Stimulated activated naive CD8-positive, alpha-beta T cell treated with anti-CD3 and anti-CD28 coated beads, Interleukin-15, amount 100 ng/mL, for 72 hours (primary cell): ENCODE measurements at regions not wholly inside any gene's neighbourhood (a gene's known extent, or its start where the extent isn't known, plus 50 kb on each side); places are given as distances from the start of the nearest gene placed in this dataset.
A peak's percentile ranks its signal among the peaks of the same experiment; 100 is the strongest.
"Not testable (repeated sequence)": the region's sequence is repeated elsewhere in the genome, so short reads cannot be mapped to it uniquely, and the experiment has no call there.

Experiments
- ATAC-seq: fragments of 150-1000 bp; cut with Tn5 transposase; 2 replicates; pipeline ENCODE4 v1.10.0; 2021; ENCODE audit warnings: mild to moderate bottlenecking, moderate library complexity
- DNase-seq, 2 donors: peaks; one replicate each; pipeline ENCODE4 v3.0.0; 2021 to 2022
- H3K27ac Mint-ChIP-seq, 2 donors: one replicate each; pipeline ENCODE4 v1.8.0; 2022; ENCODE audit warnings: mild to moderate bottlenecking in 2 of 2, mixed read lengths in 2 of 2, moderate library complexity in 2 of 2
- H3K27me3 Mint-ChIP-seq: one replicate; pipeline ENCODE4 v1.8.0; 2022; ENCODE audit warnings: mixed read lengths
- H3K4me1 Mint-ChIP-seq: one replicate; pipeline ENCODE4 v1.8.0; 2022; ENCODE audit warnings: mild to moderate bottlenecking, mixed read lengths
- H3K4me3 Mint-ChIP-seq, 2 donors: one replicate each; pipeline ENCODE4 v1.8.0; 2022; ENCODE audit warnings: mild to moderate bottlenecking in 2 of 2, mixed read lengths in 2 of 2, moderate library complexity in 1 of 2
- H3K9me3 Mint-ChIP-seq, 2 donors: one replicate each; pipeline ENCODE4 v1.8.0; 2022; ENCODE audit warnings: mixed read lengths in 2 of 2

DNA sequence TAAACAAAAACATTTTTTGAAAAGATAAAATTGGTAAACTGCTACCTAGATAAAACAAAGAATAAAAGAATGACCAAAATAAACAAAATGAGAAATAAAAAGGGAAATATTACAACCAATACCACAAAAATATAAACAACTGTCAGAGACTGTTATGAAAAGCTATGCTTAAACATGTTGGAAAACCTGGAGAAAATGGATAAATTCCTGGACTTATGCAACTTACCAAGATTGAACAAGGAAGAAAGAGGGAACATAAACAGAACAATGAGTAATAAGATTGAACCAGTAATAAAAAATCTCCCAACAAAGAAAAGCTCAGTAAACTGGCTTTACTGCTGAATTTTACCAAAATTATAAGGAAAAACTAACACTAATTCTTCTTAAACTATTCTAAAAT is 518.7 kb downstream of the GRXCR1 start:
- H3K27ac Mint-ChIP-seq: no peak overlapping the region
- no peaks in the 10 kb centered on the region for H3K4me1 Mint-ChIP-seq
- H3K27me3 Mint-ChIP-seq: no peaks in the 10 kb centered on the region
- ATAC-seq (no peak), DNase-seq (no peak)
- no peak overlapping the region for H3K4me3 Mint-ChIP-seq
- H3K9me3 Mint-ChIP-seq: peaks cover 19 to 20% of the 10 kb centered on the region in 2 donors

DNA sequence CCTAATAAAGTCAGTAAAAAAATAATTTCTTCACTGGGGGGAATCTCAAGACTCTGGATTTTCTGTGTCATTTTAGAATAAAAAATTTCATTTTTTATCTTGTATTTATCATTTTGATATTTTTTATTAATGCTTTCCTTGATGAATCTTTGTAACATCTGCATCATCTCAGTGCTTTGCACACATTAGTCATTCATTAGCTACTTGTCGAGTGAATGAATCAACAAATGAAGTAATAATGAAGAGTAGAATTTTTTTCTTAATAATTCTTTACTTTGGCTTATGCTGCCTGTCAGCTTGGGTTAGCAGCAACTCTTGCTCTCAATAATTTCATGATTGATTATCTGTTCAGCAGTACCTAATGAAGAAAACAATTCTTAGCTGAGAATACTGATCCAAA is 530.8 kb downstream of the GRXCR1 start:
- peaks cover 3 to 7% of the 10 kb centered on the region in 2 donors for H3K9me3 Mint-ChIP-seq
- no peaks in the 10 kb centered on the region for H3K27me3 Mint-ChIP-seq

DNA sequence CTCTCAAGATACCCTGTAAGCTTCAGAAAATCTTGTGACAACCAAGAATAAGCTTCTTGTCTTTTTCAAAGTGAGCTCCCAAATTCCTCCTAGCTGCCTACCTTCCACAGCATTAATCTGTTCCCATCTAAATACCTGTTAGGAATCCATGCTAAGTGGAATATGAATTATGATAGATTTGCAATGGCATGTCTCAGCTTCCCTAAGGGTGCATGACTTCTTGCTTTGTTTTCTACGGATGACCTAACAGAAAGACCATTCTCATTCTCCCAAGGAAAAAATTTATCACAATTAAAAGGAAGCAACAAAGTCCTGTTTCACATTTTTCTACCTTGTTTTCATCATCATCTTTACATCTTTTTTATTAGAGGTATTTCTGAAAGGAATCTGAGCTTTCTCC is 532.7 kb downstream of the GRXCR1 start:
- Mint-ChIP-seq H3K27ac (no peak overlapping the region), H3K4me1 (no peaks in the 10 kb centered on the region), H3K4me3 (no peak overlapping the region), H3K27me3 (no peaks in the 10 kb centered on the region), H3K9me3 (no peaks in the 10 kb centered on the region)
- no peak for DNase-seq
- ATAC-seq: no peak

More for the DNA sequence above, 530.8 kb downstream of the GRXCR1 start:
- DNase-seq (no peak), ATAC-seq (no peak)
- no peak overlapping the region for H3K27ac Mint-ChIP-seq
- no peak overlapping the region for H3K4me3 Mint-ChIP-seq
- no peaks in the 10 kb centered on the region for H3K4me1 Mint-ChIP-seq

DNA sequence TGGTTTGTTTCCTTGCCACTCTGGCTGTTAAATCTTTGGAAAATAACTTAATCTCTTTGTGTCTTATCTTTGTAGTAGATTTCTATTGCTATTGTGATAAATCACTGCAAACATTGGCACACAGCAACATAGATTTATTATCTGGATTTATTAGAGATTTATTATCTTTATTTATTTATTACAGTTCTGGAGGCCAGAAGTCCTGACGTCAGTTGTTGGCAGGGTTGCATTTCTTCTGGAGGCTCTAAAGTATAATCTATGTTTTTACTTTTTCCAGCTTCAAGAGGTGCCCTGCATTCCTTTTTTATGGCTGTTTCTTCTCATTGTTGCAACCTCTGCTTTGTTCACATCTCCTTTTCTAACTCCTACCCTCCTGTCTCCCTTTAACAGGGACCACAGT is 542.8 kb downstream of the GRXCR1 start:
- Mint-ChIP-seq H3K27ac (no peak overlapping the region), H3K9me3 (peaks cover 2 to 5% of the 10 kb centered on the region in 2 donors), H3K4me1 (no peaks in the 10 kb centered on the region), H3K27me3 (no peaks in the 10 kb centered on the region), H3K4me3 (no peak overlapping the region)
- DNase-seq: no peak
- ATAC-seq: no peak

DNA sequence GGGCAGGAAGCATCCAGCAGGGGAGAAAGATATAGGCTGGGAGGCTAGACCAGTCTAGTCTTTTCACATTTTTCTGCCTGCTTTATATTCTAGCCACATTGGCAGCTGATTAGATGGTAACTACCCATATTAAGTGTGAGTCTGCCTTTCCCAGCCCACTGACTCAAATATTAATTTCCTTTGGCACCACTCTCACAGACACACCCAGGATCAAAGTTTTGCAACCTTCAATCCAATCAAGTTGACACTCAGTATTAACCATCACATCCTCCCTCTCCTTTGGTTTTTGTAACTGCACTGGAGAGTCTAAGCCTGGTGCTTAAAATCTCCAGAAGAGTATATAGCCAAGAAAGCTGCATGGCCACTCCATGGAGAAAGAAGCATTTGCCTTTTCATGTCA is 560.4 kb downstream of the GRXCR1 start:
- no peak overlapping the region for H3K27ac Mint-ChIP-seq

DNA sequence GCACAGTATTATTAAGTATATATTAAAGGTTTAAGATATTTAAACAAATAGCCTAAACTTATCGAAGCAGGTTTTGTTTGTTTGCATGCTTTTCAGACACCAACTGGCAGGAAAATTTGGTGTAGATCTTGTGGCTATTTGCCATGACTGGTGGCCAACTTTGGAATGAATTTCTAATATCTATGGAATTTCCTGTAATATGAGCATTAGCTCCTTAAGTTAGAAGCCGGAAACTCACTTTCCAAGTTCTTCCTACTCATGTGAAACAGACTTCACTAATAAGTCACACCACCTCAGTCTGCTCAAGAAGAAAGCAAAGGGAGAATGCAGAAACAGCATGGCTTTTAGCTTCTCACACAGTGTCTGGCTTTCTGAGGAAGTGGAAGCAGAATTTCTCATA is 563.9 kb downstream of the GRXCR1 start:
- Mint-ChIP-seq H3K4me3 (no peak overlapping the region), H3K27me3 (no peaks in the 10 kb centered on the region), H3K4me1 (no peaks in the 10 kb centered on the region), H3K9me3 (no peaks in the 10 kb centered on the region), H3K27ac (no peak overlapping the region)
- ATAC-seq (no peak), DNase-seq (no peak)

More for the DNA sequence above, 560.4 kb downstream of the GRXCR1 start:
- Mint-ChIP-seq H3K4me3 (no peak overlapping the region), H3K4me1 (no peaks in the 10 kb centered on the region), H3K27me3 (no peaks in the 10 kb centered on the region), H3K9me3 (no peaks in the 10 kb centered on the region)
- ATAC-seq (peak; percentile 80), DNase-seq (no peak)

DNA sequence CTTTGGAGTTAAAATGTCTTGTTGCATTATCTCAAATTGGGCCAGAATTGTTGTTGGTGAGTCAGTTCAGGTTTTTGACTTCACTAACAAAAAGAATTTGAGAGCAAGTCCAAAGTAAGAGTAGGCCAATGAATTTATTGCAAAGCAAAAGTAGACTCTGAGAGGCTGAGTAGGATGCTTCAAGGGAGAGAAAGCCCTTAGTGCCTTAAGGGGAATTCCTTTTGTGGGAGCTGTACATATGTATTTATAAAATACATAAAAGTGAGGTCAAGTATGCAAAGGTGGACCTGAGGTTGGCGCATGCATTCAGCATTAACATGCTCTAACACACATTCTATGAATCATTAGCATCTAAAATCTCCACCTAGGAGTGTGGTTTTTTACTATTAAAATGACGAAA is 565.4 kb downstream of the GRXCR1 start:
- Mint-ChIP-seq H3K9me3 (no peaks in the 10 kb centered on the region), H3K4me1 (no peaks in the 10 kb centered on the region), H3K27ac (no peak overlapping the region), H3K4me3 (no peak overlapping the region), H3K27me3 (no peaks in the 10 kb centered on the region)
- ATAC-seq (no peak), DNase-seq (no peak)

DNA sequence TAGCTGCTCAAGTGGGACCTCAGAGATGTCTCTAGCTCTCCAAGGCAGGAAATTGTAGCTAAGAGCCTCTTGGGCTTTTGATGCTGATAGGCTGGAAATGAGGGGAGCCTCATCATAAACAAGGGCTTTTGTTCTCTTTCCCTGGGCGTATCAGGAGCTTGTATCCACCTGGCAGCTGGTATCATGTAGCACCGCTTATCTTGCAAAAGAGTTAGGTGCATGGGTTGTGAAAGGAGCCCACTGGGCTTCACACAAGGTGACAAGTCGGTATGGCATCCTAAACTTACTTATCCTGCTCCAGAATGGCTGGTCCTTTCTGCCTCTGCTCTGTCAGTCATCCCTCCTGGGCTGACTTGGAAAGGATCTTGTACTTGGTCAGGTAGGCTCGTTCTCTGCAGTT is 565.8 kb downstream of the GRXCR1 start:
- no peak for ATAC-seq
- H3K9me3 Mint-ChIP-seq: peaks cover 0 to 2% of the 10 kb centered on the region in 2 donors

DNA sequence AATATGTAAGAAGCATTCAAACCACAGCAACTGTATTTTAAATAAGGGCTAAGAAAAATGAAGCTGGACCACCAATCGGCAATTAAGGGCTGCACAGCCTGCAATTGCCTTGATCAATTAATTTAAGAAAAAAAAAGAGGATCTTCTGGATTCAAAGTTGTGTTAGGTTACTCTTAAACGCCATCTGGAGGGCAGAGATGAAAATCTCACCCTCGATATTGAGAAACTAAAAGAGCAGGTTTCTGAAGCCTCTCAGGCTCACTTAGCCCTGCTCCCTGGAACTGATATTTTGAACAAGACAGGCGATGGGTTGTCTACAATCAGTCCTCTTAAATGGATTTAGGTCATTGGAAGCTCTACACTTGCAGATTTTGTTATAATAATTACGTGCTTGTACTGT is 579.4 kb downstream of the GRXCR1 start:
- ATAC-seq: no peak
- no peak for DNase-seq
- H3K4me3 Mint-ChIP-seq: no peak overlapping the region
- H3K27me3 Mint-ChIP-seq: no peaks in the 10 kb centered on the region
- H3K4me1 Mint-ChIP-seq: no peaks in the 10 kb centered on the region
- H3K27ac Mint-ChIP-seq: no peak overlapping the region
- H3K9me3 Mint-ChIP-seq: peaks cover 33 to 49% of the 10 kb centered on the region in 2 donors

More for the DNA sequence above, 565.8 kb downstream of the GRXCR1 start:
- Mint-ChIP-seq H3K27ac (no peak overlapping the region), H3K4me1 (no peaks in the 10 kb centered on the region), H3K4me3 (no peak overlapping the region), H3K27me3 (no peaks in the 10 kb centered on the region)
- DNase-seq: no peak

DNA sequence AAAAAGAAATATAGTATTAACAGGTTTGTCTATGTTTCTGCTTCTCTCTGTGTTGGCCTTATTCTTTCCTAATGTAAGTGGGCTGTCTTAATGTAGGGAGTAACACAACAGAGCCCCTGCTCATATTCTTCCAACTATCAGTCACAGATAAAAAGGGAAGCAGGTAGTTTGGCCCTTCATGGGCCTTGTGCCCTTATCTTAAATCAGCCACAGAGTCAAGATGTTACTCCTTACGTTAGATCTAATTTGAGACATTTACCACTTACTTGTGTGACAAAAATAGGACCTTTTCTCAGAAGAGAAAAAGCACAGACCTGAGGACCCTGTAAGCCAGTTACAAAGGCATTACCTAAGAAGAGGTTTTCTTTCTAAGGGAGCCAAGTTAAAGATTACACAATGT is 589.0 kb downstream of the GRXCR1 start:
- Mint-ChIP-seq H3K27ac (no peak overlapping the region), H3K9me3 (peaks cover 3 to 14% of the 10 kb centered on the region in 2 donors), H3K4me1 (no peaks in the 10 kb centered on the region), H3K4me3 (no peak overlapping the region), H3K27me3 (no peaks in the 10 kb centered on the region)
- DNase-seq: no peak
- ATAC-seq: no peak

DNA sequence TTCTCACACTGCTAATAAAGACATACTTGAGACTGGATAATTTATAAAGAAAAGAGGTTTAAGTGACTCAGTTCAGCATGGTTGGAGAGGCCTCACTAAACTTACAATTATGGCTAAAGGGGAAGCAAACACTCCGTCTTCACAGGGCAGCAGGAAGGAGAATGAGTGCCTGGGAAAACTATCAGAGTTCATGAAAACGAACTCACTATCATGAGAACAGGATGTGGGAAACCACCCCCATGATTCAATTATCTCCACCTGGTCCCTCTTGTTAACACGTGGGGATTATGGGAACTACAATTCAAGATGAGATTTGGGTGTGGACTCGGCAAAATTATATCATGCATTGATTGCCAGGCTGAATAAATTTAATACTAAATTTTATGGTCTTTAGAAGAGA is 592.7 kb downstream of the GRXCR1 start:
- ATAC-seq (no peak), DNase-seq (no peak)
- Mint-ChIP-seq H3K4me3 (no peak overlapping the region), H3K9me3 (peaks cover 3 to 17% of the 10 kb centered on the region in 2 donors), H3K27ac (no peak overlapping the region), H3K27me3 (no peaks in the 10 kb centered on the region), H3K4me1 (no peaks in the 10 kb centered on the region)

DNA sequence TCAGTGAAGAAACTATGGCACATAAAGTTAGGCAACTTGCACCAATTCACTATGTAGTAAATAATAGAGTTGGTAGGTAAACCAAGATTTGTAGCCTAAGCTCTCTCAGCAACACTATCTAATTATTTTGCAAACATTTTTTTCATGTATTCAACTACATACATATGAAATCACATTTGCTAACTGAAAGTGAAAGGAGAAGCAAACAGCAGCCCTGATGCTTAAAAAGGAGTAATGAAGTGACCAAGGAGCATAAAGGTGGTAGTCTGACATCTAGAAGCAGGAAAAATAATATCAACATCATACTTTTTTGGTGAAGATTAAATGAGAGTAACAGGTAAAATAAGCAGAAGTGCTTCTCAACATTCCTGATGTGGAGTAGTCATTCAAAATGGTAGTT is 603.7 kb downstream of the GRXCR1 start:
- no peak for ATAC-seq
- H3K27me3 Mint-ChIP-seq: no peaks in the 10 kb centered on the region

DNA sequence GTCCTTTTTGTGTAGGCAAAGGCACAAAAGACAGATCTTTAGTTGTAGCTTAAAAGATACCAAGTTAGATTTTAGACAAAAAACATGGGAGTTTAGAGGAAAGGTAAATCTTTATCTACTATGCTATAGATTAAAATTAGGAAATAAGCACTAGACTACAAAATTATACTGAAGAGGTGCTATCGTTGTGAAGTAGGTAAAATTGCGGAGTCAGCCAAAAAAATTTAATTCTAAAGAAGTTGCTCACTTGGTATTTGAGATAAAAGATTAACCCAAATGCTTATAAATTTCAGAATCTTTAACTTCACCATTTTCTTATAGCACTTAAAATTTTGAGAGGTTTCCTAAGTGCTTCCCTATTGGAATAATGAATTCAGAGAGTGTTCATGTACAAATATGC is 604.1 kb downstream of the GRXCR1 start:
- DNase-seq: no peak
- ATAC-seq: no peak
- no peaks in the 10 kb centered on the region for H3K4me1 Mint-ChIP-seq
- no peaks in the 10 kb centered on the region for H3K27me3 Mint-ChIP-seq
- peaks cover 0 to 6% of the 10 kb centered on the region in 2 donors for H3K9me3 Mint-ChIP-seq
- H3K27ac Mint-ChIP-seq: no peak overlapping the region
- H3K4me3 Mint-ChIP-seq: no peak overlapping the region

More for the DNA sequence above, 603.7 kb downstream of the GRXCR1 start:
- no peak for DNase-seq
- Mint-ChIP-seq H3K27ac (no peak overlapping the region), H3K9me3 (peaks cover 0 to 6% of the 10 kb centered on the region in 2 donors), H3K4me3 (no peak overlapping the region), H3K4me1 (no peaks in the 10 kb centered on the region)

DNA sequence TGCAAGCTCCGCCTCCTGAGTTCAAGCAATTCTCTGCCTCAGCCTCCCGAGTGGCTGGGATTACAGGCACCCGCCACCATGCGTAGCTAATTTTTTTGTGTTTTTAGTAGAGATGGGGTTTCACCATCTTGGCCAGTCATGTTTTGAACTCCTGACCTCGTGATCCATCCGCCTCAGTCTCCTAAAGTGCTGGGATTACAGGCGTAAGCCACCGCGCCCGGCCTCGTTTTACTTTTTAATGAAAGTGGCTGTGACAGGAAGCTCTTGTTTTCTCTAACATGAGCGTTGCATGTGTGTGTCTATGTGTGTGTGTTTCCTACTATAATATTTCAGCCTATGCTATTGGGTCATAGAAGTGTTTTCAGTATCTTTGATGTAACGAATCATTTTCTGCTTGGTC is 613.3 kb downstream of the GRXCR1 start:
- not testable (repeated sequence) for DNase-seq, H3K27ac Mint-ChIP-seq, ATAC-seq, H3K4me1 Mint-ChIP-seq, H3K27me3 Mint-ChIP-seq, H3K4me3 Mint-ChIP-seq
- H3K9me3 Mint-ChIP-seq: peaks cover 11 to 12% of the 10 kb centered on the region in 2 donors

DNA sequence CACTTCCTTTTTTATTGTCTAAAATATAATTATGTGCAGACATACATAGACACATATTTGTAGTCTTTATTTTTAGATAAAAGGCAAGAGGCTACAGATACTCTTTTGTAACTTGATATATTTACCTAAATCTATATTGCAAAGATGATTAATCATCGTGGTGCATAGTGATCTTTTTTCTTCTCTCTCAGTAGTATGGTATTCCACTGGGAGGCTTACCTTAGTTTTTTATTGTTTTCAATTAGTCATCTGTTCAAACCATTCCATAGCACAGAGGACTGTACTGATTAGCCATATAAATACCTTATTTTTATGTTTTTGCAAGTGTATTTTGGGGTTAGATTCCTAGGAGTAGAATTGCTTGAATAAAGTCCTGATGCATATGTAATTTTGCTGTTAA is 619.7 kb downstream of the GRXCR1 start:
- ATAC-seq (no peak), DNase-seq (no peak)
- H3K4me3 Mint-ChIP-seq: no peak overlapping the region
- peaks cover 14 to 28% of the 10 kb centered on the region in 2 donors for H3K9me3 Mint-ChIP-seq
- no peak overlapping the region for H3K27ac Mint-ChIP-seq
- H3K4me1 Mint-ChIP-seq: no peaks in the 10 kb centered on the region
- H3K27me3 Mint-ChIP-seq: no peaks in the 10 kb centered on the region

DNA sequence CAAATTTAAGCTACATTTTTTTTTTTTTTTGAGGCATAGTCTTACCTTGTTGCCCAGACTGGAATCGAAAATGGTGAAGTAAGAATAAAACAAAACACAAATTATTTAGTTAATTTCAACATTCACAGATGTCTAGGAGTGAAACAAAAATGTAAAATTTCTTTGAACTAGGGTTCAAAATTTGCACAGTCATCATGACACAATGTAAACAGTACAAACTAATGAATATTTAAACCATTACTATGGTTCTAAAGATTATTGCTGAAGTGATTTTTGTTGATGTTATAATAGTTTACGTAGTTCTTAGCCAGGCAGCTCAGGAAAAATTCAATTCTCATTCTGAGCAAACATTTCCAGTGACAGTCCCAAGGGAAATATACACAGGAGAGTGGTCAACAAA is 633.1 kb downstream of the GRXCR1 start:
- no peak overlapping the region for H3K4me3 Mint-ChIP-seq
- no peaks in the 10 kb centered on the region for H3K4me1 Mint-ChIP-seq
- ATAC-seq (no peak), DNase-seq (no peak)
- H3K27me3 Mint-ChIP-seq: no peaks in the 10 kb centered on the region
- no peaks in the 10 kb centered on the region for H3K9me3 Mint-ChIP-seq
- H3K27ac Mint-ChIP-seq: no peak overlapping the region

DNA sequence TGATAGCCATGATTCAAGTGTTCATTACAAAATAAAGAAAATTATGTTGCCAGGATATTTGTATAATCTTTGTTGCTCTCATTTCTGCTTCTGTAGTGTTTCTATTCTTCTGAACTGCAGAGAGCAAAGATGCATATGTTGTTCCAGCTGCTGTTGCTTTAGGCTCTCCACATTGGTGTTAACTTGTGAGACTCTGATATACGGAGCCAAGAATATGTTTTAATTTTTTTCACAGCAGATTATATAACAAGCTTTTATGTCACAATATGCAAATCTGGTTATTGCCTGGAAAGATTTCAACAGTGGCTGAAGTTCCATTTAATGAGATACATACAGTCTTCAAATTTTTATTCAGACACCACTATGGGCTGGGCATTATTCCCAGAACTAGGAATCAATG is 655.0 kb downstream of the GRXCR1 start:
- H3K27me3 Mint-ChIP-seq: no peaks in the 10 kb centered on the region
- no peak overlapping the region for H3K4me3 Mint-ChIP-seq
- DNase-seq (no peak), ATAC-seq (no peak)
- H3K9me3 Mint-ChIP-seq: peaks cover 17 to 20% of the 10 kb centered on the region in 2 donors
- no peak overlapping the region for H3K27ac Mint-ChIP-seq
- H3K4me1 Mint-ChIP-seq: no peaks in the 10 kb centered on the region
